Activated CD4-positive, alpha-beta T cell treated with anti-CD3 and anti-CD28 coated beads for 4 hours (primary cell): ENCODE measurements at regions not wholly inside any gene's neighbourhood (a gene's known extent, or its start where the extent isn't known, plus 50 kb on each side); places are given as distances from the start of the nearest gene placed in this dataset.

Experiments
- DNase-seq, 2 donors: peaks; one replicate each; pipeline ENCODE4 v3.0.0-alpha.2; 2020

GRCh38 chr10:130637089-130637676, 501.0 kb downstream of the GLRX3 start:
- DNase-seq, result no peak

- no peak for DNase-seq
Measured at GRCh38 chr10:130638991-130639390, 502.8 kb downstream of the GLRX3 start.

- no peak for DNase-seq
Measured at GRCh38 chr10:130642926-130643325, 506.7 kb downstream of the GLRX3 start.

- DNase-seq, result no peak
Measured at GRCh38 chr10:130647341-130647740, 511.1 kb downstream of the GLRX3 start.

GRCh38 chr10:130648807-130649206, 512.6 kb downstream of the GLRX3 start:
- no peak for DNase-seq

- DNase-seq, result no peak
Measured at GRCh38 chr10:130652544-130652943, 516.4 kb downstream of the GLRX3 start.

- no peak for DNase-seq
Measured at GRCh38 chr10:130652964-130653578, 516.9 kb downstream of the GLRX3 start.

- DNase-seq, result no peak
Measured at GRCh38 chr10:130654726-130655125, 518.5 kb downstream of the GLRX3 start.

GRCh38 chr10:130655313-130656186, 519.4 kb downstream of the GLRX3 start:
- no peak for DNase-seq

GRCh38 chr10:130656187-130656575, 520.0 kb downstream of the GLRX3 start:
- DNase-seq, result no peak

- no peak for DNase-seq
Measured at GRCh38 chr10:130656582-130657133, 520.5 kb downstream of the GLRX3 start.

- DNase-seq, result no peak
Measured at GRCh38 chr10:130658687-130659290, 522.6 kb downstream of the GLRX3 start.

- DNase-seq, result no peak
Measured at GRCh38 chr10:130659528-130659927, 523.3 kb downstream of the GLRX3 start.

GRCh38 chr10:130660266-130660665, 524.1 kb downstream of the GLRX3 start:
- DNase-seq, result no peak

GRCh38 chr10:130661419-130661818, 525.2 kb downstream of the GLRX3 start:
- no peak for DNase-seq

- no peak for DNase-seq
Measured at GRCh38 chr10:130662775-130663174, 526.6 kb downstream of the GLRX3 start.

GRCh38 chr10:130664526-130664925, 528.3 kb downstream of the GLRX3 start:
- no peak for DNase-seq

GRCh38 chr10:130666215-130666614, 530.0 kb downstream of the GLRX3 start:
- DNase-seq, result no peak

GRCh38 chr10:130686689-130687300, 550.6 kb downstream of the GLRX3 start:
- DNase-seq, result no peak

- DNase-seq, result no peak
Measured at GRCh38 chr10:130687566-130687965, 551.4 kb downstream of the GLRX3 start.

- no peak for DNase-seq
Measured at GRCh38 chr10:130689743-130690626, 553.8 kb downstream of the GLRX3 start.

- no peak for DNase-seq
Measured at GRCh38 chr10:130691776-130692175, 555.6 kb downstream of the GLRX3 start.
